ENCODE measurements at regions not wholly inside any gene's neighbourhood (a gene's known extent, or its start where the extent isn't known, plus 50 kb on each side); places are given as distances from the start of the nearest gene placed in this dataset.

- TF ChIP-seq CTCF (IDR thresholded peaks at IDR 0.05; ENCODE audit: insufficient read depth, low read length, missing control alignments) = no peak
- DNase-seq (ENCODE audit: low read depth, low spot score) = no peak
- ChIA-PET CTCF (interaction anchor here (1.4 kb wide), 1 partner anchor 32 kb away, joined by 3 read pairs; no protein-coding TSS in a partner anchor), POLR2A (no interaction called here)
- H3K4me3 ChIP-seq (ENCODE audit: low read depth, low read length) = no peak overlapping the region
These were observed 92.6 kb downstream of the MYL12B start for GRCh38 chr18:3354506-3354905.

DNA sequence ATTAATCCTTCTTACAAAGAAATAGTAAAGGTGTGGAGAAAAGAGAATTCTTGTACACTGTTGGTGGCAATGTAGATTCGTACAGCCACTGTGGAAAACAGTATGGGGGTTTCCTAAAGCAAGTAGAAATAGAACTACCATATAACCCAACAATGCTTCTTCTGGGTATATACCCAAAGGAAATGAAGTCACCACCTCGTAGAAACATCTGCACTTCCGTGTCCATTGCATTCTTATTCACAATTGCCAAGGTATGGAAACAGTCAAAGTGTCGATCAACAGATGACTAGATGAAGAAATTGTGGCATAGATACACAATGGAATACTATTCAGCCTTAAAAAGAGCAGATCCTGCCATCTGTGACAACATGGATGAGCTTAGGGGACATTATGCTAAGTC, 93.4 kb upstream of the TGIF1 start:
- no peak overlapping the region for H3K4me3 ChIP-seq (ENCODE audit: low read depth, low read length)
- POLR2A ChIA-PET = no interaction called here
- no peak for DNase-seq (ENCODE audit: low read depth, low spot score)
- CTCF ChIA-PET = no interaction called here
- TF ChIP-seq CTCF (IDR thresholded peaks at IDR 0.05; ENCODE audit: insufficient read depth, low read length, missing control alignments) = no peak

- ChIA-PET CTCF (interaction anchor here (0.7 to 1.0 kb wide), 2 partner anchors 23 to 35 kb away, joined by 3 read pairs; no protein-coding TSS in a partner anchor), POLR2A (no interaction called here)
- H3K4me3 ChIP-seq (ENCODE audit: low read depth, low read length) = no peak overlapping the region
- no peak for TF ChIP-seq CTCF (IDR thresholded peaks at IDR 0.05; ENCODE audit: insufficient read depth, low read length, missing control alignments)
- DNase-seq (ENCODE audit: low read depth, low spot score) = no peak
These were observed 92.5 kb upstream of the TGIF1 start for GRCh38 chr18:3357516-3357915.

DNA sequence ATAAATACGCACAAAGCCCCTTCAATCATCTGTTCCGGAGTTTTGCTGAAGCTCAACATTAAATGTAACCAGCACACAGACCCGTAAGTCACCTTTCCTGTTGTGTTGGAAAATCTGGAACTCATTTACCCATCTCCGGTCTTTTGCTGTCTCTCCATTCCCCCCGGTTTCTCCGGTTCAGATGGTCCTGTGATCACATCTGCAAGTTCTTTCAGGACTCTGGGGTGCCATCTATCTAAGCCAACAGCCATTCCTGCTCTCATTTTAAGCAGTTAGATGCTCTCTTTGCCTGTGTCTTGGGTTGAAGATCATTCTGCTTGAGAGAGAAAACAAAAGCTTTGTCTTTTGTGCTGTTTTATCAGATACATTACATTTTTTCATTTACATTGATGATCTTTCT, 91.7 kb upstream of the TGIF1 start:
- POLR2A ChIA-PET = no interaction called here
- no peak overlapping the region for H3K4me3 ChIP-seq (ENCODE audit: low read depth, low read length)
- CTCF ChIA-PET = interaction anchor here (0.7 to 1.0 kb wide), 2 partner anchors 22 to 36 kb away, joined by 3 read pairs; no protein-coding TSS in a partner anchor
- DNase-seq (ENCODE audit: low read depth, low spot score) = no peak
- TF ChIP-seq CTCF (IDR thresholded peaks at IDR 0.05; ENCODE audit: insufficient read depth, low read length, missing control alignments) = no peak

- TF ChIP-seq CTCF (IDR thresholded peaks at IDR 0.05; ENCODE audit: insufficient read depth, low read length, missing control alignments) = no peak
- H3K4me3 ChIP-seq (ENCODE audit: low read depth, low read length) = no peak overlapping the region
- CTCF ChIA-PET = no interaction called here
- POLR2A ChIA-PET = no interaction called here
- no peak for DNase-seq (ENCODE audit: low read depth, low spot score)
These were observed 89.8 kb upstream of the TGIF1 start for GRCh38 chr18:3360211-3360610.

DNA sequence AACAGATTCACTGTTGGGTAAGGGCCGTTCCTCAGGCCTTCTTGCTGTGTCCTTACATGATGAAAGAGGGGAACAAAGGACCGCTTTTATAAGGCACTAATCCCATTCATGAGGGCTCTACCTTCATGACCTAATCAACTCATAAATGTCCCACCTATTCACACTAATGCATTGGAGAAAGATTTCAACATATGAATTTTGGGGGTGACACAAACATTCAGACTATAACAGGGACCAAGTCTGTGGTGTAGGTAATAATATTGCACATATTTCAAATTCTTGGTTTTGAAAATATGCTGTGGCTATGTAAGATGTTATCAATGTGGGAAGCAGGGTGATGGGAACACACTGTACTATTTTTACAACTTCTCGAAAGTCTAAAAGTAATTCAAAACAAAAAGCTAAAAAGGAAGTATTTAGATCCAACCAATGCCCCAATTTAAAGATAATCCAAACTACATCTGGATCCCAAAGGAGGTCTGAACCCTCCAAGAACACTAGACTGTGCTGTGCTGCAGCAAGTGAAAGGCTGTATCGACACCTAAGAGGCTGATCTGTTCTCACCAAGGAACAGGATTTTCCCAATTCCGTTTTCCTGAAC, 82.4 kb upstream of the TGIF1 start:
- DNase-seq (ENCODE audit: low read depth, low spot score) = no peak
- no peak overlapping the region for H3K4me3 ChIP-seq (ENCODE audit: low read depth, low read length)
- CTCF ChIA-PET = no interaction called here
- POLR2A ChIA-PET = no interaction called here
- no peak for TF ChIP-seq CTCF (IDR thresholded peaks at IDR 0.05; ENCODE audit: insufficient read depth, low read length, missing control alignments)

Measured in AG04449 (cell line).